ENCODE measurements at regions not wholly inside any gene's neighbourhood (a gene's known extent, or its start where the extent isn't known, plus 50 kb on each side); places are given as distances from the start of the nearest gene placed in this dataset.

GRCh38 chr1:175823406-175823805, 80.0 kb upstream of the TNR start:
- no peak for DNase-seq

GRCh38 chr1:175822580-175822979, 79.2 kb upstream of the TNR start:
- no peak for DNase-seq

- DNase-seq = no peak
These were observed 77.1 kb upstream of the TNR start for GRCh38 chr1:175820456-175821025.

- peak; percentile 32 for DNase-seq
These were observed 75.5 kb upstream of the TNR start for GRCh38 chr1:175818929-175819328.

GRCh38 chr1:175817445-175817844, 74.0 kb upstream of the TNR start:
- no peak for DNase-seq

GRCh38 chr1:175814885-175815284, 71.5 kb upstream of the TNR start:
- no peak for DNase-seq

- no peak for DNase-seq
These were observed 69.5 kb upstream of the TNR start for GRCh38 chr1:175812936-175813335.

GRCh38 chr1:175810305-175810704, 66.9 kb upstream of the TNR start:
- DNase-seq = no peak

- DNase-seq = no peak
These were observed 65.6 kb upstream of the TNR start for GRCh38 chr1:175808999-175809398.

- peak; percentile 37 for DNase-seq
These were observed 65.2 kb upstream of the TNR start for GRCh38 chr1:175808573-175808972.

GRCh38 chr1:175804561-175804960, 61.2 kb upstream of the TNR start:
- no peak for DNase-seq

- DNase-seq = no peak
These were observed 60.0 kb upstream of the TNR start for GRCh38 chr1:175803413-175803812.

- no peak for DNase-seq
These were observed 59.2 kb upstream of the TNR start for GRCh38 chr1:175802407-175803123.

- no peak for DNase-seq
These were observed 58.6 kb upstream of the TNR start for GRCh38 chr1:175801979-175802378.

- DNase-seq = no peak
These were observed 54.2 kb upstream of the TNR start for GRCh38 chr1:175797576-175797975.

GRCh38 chr1:175794586-175794985, 51.2 kb upstream of the TNR start:
- no peak for DNase-seq

- DNase-seq = no peak
These were observed 50.2 kb upstream of the TNR start for GRCh38 chr1:175793617-175794016.

Measured in NCI-H2107 (cell line).